MCF 10A (cell line): ENCODE measurements at regions not wholly inside any gene's neighbourhood (a gene's known extent, or its start where the extent isn't known, plus 50 kb on each side); places are given as distances from the start of the nearest gene placed in this dataset.

Experiments used
- BruUV-seq: library from RNA; stranded (reverse); fragments of 400-500 nt; replicated peaks from 2 replicates; lab custom pipeline; 2021; lab: Mats Ljungman, UMichigan
- CTCF ChIA-PET: fragments of 300-600 bp; sonication (Branson Sonifier 250); formaldehyde crosslinking; extraction: SDS; loops from one replicate; lab custom pipeline; 2021; ENCODE audit warnings: antibody characterized with exemption, inconsistent platforms; lab: Yijun Ruan, JAX
- POLR2A ChIA-PET: fragments of 300-600, 350-650 bp; sonication (Branson Sonifier 250); formaldehyde crosslinking; extraction: SDS; loops from one replicate; lab custom pipeline; 2020; ENCODE audit warnings: antibody characterized with exemption, inconsistent platforms; lab: Yijun Ruan, JAX
- DNase-seq: peaks from one replicate; pipeline ENCODE4 v3.0.0-alpha.2; 2018; ENCODE audit not compliant: unreplicated experiment
- H3K27ac Mint-ChIP-seq: one replicate; pipeline ENCODE4 v1.8.0; 2022; ENCODE audit warnings: mild to moderate bottlenecking, low read depth, mixed read lengths; ENCODE audit not compliant: unreplicated experiment
- H3K27me3 Mint-ChIP-seq: one replicate; pipeline ENCODE4 v1.8.0; 2022; ENCODE audit warnings: mixed read lengths; ENCODE audit not compliant: insufficient read depth, unreplicated experiment
- H3K36me3 Mint-ChIP-seq: one replicate; pipeline ENCODE4 v1.8.0; 2022; ENCODE audit warnings: mild to moderate bottlenecking, moderate library complexity, mixed read lengths; ENCODE audit not compliant: insufficient read depth, unreplicated experiment
- H3K4me1 Mint-ChIP-seq: one replicate; pipeline ENCODE4 v1.8.0; 2022; ENCODE audit warnings: mixed read lengths; ENCODE audit not compliant: insufficient read depth, unreplicated experiment
- H3K4me3 Mint-ChIP-seq: one replicate; pipeline ENCODE4 v1.8.0; 2022; ENCODE audit warnings: mild to moderate bottlenecking, moderate library complexity, mixed read lengths; ENCODE audit not compliant: unreplicated experiment
- H3K9me3 Mint-ChIP-seq: one replicate; pipeline ENCODE4 v1.8.0; 2022; ENCODE audit warnings: mixed read lengths; ENCODE audit not compliant: unreplicated experiment
- CTCF ChIP-seq: fragments of 200-600 bp; IDR thresholded peaks from one replicate; pipeline ENCODE4 v1.8.0; 2022; ENCODE audit warnings: antibody characterized with exemption, mild to moderate bottlenecking; ENCODE audit not compliant: unreplicated experiment
- intact Hi-C: fragments of 100-400 bp; cut with micrococcal nuclease; formaldehyde crosslinking; loops from 2 replicates; pipeline ENCODE4 v1.14.1; 2022

DNA sequence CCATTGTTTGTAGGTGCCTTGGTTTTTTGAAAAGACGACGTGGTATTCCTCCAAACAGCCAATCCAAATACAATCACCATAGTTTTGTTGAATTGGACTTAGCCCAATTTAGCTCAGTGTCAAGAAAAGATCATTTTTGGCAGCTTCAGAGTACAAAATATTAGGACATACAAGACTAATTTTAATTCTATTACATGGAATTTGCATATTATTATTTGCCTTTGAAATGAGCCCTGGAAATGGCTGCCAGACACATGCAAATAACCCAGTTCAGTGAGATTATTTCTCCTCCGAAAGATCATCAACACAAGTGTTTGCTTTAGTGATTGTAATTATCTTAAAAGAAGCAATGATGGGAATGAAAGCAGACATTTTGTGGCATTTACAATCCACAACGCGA, 89.3 kb downstream of the PLK2 start:
- ChIA-PET CTCF (no interaction called here), POLR2A (interaction anchor here (0.9 to 1.5 kb wide), 3 partner anchors 9 to 89 kb away, joined by 3 to 5 read pairs (median 3); partner anchors contain the start of gene PLK2)
- DNase-seq = no peak
- BruUV-seq = no TSS peak
- H3K27me3 Mint-ChIP-seq = no peaks in the 10 kb centered on the region
- intact Hi-C loops = no loop called here
- no peak overlapping the region for H3K27ac Mint-ChIP-seq
- H3K4me3 Mint-ChIP-seq = no peak overlapping the region
- no peaks in the 10 kb centered on the region for H3K36me3 Mint-ChIP-seq
- no peaks in the 10 kb centered on the region for H3K4me1 Mint-ChIP-seq
- no peak for TF ChIP-seq CTCF
- no peaks in the 10 kb centered on the region for H3K9me3 Mint-ChIP-seq

- H3K27ac Mint-ChIP-seq = no peak overlapping the region
- ChIA-PET CTCF (no interaction called here), POLR2A (interaction anchor here (1.0 to 1.5 kb wide), 2 partner anchors 8 to 90 kb away, joined by 3 to 5 read pairs; partner anchors contain the start of gene PLK2)
- H3K4me1 Mint-ChIP-seq = no peaks in the 10 kb centered on the region
- intact Hi-C loops = no loop called here
- no TSS peak for BruUV-seq
- no peaks in the 10 kb centered on the region for H3K9me3 Mint-ChIP-seq
- TF ChIP-seq CTCF = no peak
- no peak overlapping the region for H3K4me3 Mint-ChIP-seq
- H3K27me3 Mint-ChIP-seq = no peaks in the 10 kb centered on the region
- DNase-seq = no peak
- no peaks in the 10 kb centered on the region for H3K36me3 Mint-ChIP-seq
Measured at GRCh38 chr5:58369513-58370190, 90.2 kb downstream of the PLK2 start.

DNA sequence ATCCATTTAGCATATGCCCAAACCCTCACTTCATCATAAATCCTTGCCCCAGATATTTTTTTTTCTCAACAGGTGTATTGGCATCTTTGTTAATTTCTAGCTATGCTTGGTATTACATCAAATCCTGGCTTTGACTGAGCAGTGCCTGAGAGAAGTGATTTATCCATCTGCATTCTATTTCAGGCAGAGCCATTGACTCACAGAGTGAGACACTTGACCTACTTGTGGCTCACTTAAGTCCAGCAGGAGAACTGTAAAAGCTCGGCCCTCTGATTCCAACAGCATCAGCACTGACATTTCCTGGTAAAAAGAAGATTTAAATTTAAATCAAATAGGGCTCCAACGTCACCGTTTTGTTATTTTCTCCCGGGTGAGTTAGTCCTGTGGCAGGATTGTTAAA, 93.4 kb downstream of the PLK2 start:
- CTCF ChIA-PET = no interaction called here
- H3K36me3 Mint-ChIP-seq = no peaks in the 10 kb centered on the region
- no peak for DNase-seq
- no peak overlapping the region for H3K4me3 Mint-ChIP-seq
- intact Hi-C loops = no loop called here
- H3K27ac Mint-ChIP-seq = no peak overlapping the region
- no TSS peak for BruUV-seq
- H3K4me1 Mint-ChIP-seq = no peaks in the 10 kb centered on the region
- TF ChIP-seq CTCF = no peak
- H3K27me3 Mint-ChIP-seq = no peaks in the 10 kb centered on the region
- H3K9me3 Mint-ChIP-seq = no peaks in the 10 kb centered on the region
- POLR2A ChIA-PET = no interaction called here

- no peak for TF ChIP-seq CTCF
- Mint-ChIP-seq H3K27ac (no peak overlapping the region), H3K9me3 (no peaks in the 10 kb centered on the region), H3K4me3 (no peak overlapping the region), H3K4me1 (no peaks in the 10 kb centered on the region), H3K27me3 (no peaks in the 10 kb centered on the region), H3K36me3 (no peaks in the 10 kb centered on the region)
- intact Hi-C loops = no loop called here
- DNase-seq = no peak
- ChIA-PET POLR2A (no interaction called here), CTCF (no interaction called here)
- BruUV-seq = no TSS peak
Measured at GRCh38 chr5:58365791-58366190, 94.1 kb downstream of the PLK2 start.
